A549 (cell line): ENCODE measurements at regions not wholly inside any gene's neighbourhood (a gene's known extent, or its start where the extent isn't known, plus 50 kb on each side); places are given as distances from the start of the nearest gene placed in this dataset.
A peak's percentile ranks its signal among the peaks of the same experiment; 100 is the strongest.

Experiments used
- CHD2 ChIP-seq: fragments of 150-350 bp; IDR thresholded peaks from 2 replicates; pipeline ENCODE4 v1.6.1; 2014; ENCODE audit warnings: low read length; ENCODE audit not compliant: partially characterized antibody
- CTCF ChIP-seq: fragments of >200 bp; sonication (Bioruptor Twin); formaldehyde crosslinking; IDR thresholded peaks from 3 replicates; pipeline ENCODE4 v1.5.1; 2016
- ELK1 ChIP-seq: fragments of 150-350 bp; IDR thresholded peaks from 2 replicates; pipeline ENCODE4 v1.6.1; 2014; ENCODE audit warnings: low read depth, mild to moderate bottlenecking, low read length
- ESRRA ChIP-seq: fragments of 150-350 bp; IDR thresholded peaks from 2 replicates; pipeline ENCODE4 v1.6.1; 2014; ENCODE audit warnings: mild to moderate bottlenecking, low read length, borderline replicate concordance
- HDAC2 ChIP-seq: fragments of 200-600 bp; sonication (generic); IDR thresholded peaks from 2 replicates; pipeline ENCODE4 v1.6.1; 2016
- KDM1A ChIP-seq: fragments of 200-600 bp; sonication (generic); IDR thresholded peaks from 2 replicates; pipeline ENCODE4 v1.6.1; 2016; ENCODE audit warnings: low read depth, mild to moderate bottlenecking
- MAFK ChIP-seq: fragments of 450-650 bp; IDR thresholded peaks from 2 replicates; pipeline ENCODE4 v1.6.1; 2014; ENCODE audit not compliant: partially characterized antibody
- MAX ChIP-seq: IDR thresholded peaks from 2 replicates; pipeline ENCODE4 v1.6.1; 2012
- POLR2A ChIP-seq: IDR thresholded peaks from 2 replicates; pipeline ENCODE4 v1.6.1; 2012; ENCODE audit warnings: mild to moderate bottlenecking, low read length
- POLR2AphosphoS2 ChIP-seq: conservative IDR thresholded peaks from 2 replicates; pipeline ENCODE4 v1.6.1; 2012; ENCODE audit warnings: low read length, improper control_type of control experiment, inconsistent platforms
- RAD21 ChIP-seq, 2 experiments: fragments of >200 bp in 1 of 2; sonication (Bioruptor Twin) in 1 of 2; formaldehyde crosslinking in 1 of 2; IDR thresholded peaks in 1 of 2; conservative IDR thresholded peaks in 1 of 2; 2 replicates in 1 of 2; 3 replicates in 1 of 2; pipeline ENCODE4 v1.6.1; 2012 to 2018; ENCODE audit warnings: inconsistent platforms in 1 of 2
- ZNF302 ChIP-seq: fragments of 250-450 bp; sonication (Bioruptor Pico); IDR thresholded peaks from 2 replicates; pipeline ENCODE4 v1.9.0; 2021; ENCODE audit warnings: inconsistent platforms, mild to moderate bottlenecking, moderate library complexity

GRCh38 chr3:75078290-75078689, 463.8 kb upstream of the CNTN3 start:
- peak; percentile 51 for TF ChIP-seq MAFK
- TF ChIP-seq ELK1, result no peak
- no peak for TF ChIP-seq MAX
- no peak for TF ChIP-seq RAD21 (conservative IDR thresholded peaks at IDR 0.05 in 1 of 2, IDR thresholded peaks at IDR 0.05 in 1 of 2)
- TF ChIP-seq POLR2A, result no peak
- TF ChIP-seq CHD2, result no peak
- no peak for TF ChIP-seq CTCF
- TF ChIP-seq ESRRA, result no peak
- no peak for TF ChIP-seq KDM1A
- no peak for TF ChIP-seq POLR2AphosphoS2
- no peak for TF ChIP-seq ZNF302 (CRISPR knock-in tag)
- TF ChIP-seq HDAC2, result no peak
